ENCODE measurements at regions not wholly inside any gene's neighbourhood (a gene's known extent, or its start where the extent isn't known, plus 50 kb on each side); places are given as distances from the start of the nearest gene placed in this dataset.
"Not testable (repeated sequence)": the region's sequence is repeated elsewhere in the genome, so short reads cannot be mapped to it uniquely, and the experiment has no call there.

DNA sequence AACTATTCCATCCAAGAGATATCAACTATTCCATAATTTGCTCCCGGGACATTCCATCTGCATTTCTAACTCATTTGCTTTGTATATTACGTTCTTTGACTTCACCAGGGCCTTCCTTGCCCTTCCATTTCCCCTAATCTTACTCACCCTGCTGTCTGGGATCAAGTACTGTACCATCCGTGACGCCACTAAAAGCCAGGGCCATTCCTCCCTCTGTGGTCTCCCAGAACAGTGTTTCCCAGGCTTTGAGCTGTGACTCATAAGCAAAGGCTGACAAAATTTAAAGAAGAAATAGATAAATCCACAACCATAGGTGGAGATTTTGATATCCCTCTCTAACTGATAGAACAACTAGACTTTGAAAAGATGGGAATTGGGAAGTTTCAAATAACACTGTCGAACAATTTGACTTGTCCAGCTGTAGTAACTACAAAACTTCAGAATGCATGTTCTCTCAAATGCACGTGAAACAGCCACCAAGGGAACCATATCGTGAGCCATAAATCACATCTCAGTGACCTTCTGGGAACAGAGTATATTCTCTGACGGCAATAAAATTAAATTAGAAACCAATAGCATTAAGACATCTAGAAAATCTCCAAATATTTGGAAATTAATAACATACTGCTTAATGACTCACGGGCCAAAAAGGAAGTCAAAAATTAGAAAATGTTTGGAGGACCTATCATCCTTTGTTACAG, 501.0 kb downstream of the SETD4 start:
- DNase-seq = no peak

DNA sequence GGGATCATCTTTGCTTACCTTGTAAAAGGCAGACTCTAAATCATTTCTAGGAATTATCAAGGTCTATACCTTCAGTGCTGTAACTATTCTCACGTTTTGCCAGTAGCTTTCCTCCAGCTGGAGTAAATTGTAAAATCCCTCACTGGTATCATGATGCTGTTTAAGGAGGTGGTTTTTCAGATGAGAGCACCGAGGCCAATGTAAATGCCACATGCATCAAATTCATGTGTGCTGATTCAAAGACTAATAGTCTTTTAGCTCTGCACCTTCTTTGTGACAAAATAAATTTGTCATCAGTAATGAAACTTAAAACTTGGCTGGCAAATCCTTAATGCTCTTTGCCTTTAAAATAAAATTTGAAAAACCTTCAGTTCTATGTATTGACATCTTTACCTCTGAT, 503.8 kb downstream of the SETD4 start:
- no peak for DNase-seq

DNA sequence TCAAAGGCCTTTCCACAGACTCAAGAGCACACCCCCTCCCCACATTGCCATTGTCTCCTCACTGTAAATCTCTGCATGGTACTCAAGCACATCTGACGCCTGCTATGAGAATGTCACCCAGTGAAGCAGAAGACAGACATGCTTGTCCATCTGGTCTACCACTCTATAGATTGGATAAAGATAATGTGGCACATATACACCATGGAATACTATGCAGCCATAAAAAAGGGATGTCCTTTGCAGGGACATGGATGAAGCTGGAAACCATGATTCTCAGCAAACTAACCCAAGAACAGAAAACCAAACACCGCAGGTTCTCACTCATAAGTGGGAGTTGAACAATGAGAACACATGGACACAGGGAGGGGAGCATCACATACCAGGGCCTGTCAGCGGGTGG, 503.4 kb upstream of the RUNX1 start:
- DNase-seq = not testable (repeated sequence)

DNA sequence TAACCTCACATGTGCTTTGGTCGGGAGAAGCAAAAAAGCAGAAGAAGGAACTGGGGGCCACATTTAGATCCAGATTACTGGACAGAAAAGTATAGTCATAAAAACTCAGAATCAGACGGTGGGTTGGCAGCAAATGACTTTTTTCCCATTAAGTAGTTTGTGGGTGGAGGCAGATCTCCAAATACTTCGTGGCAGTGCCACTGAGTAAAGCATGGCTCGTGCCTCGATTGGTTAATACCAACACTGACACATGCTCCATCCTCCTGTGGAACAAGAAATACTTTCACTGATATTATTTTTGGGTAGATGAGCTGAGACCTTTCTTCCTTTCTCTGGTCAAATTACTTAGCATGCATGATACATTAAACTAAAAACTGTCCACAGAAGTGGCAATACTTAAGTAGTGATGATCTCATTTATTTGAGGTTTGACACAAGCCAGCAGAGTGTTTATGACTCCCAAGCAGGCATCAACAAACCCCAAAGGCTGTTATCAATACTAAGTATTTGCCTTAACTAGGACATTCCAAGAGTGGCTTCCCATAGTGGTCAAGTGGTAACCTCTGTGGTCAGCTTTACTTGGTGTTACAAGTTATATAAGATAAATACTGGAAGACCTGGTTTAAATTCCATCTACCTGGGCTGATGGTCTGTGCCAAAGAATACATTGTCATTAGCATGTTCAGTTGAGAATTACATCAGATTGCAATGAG, 500.0 kb upstream of the RUNX1 start:
- DNase-seq = no peak

DNA sequence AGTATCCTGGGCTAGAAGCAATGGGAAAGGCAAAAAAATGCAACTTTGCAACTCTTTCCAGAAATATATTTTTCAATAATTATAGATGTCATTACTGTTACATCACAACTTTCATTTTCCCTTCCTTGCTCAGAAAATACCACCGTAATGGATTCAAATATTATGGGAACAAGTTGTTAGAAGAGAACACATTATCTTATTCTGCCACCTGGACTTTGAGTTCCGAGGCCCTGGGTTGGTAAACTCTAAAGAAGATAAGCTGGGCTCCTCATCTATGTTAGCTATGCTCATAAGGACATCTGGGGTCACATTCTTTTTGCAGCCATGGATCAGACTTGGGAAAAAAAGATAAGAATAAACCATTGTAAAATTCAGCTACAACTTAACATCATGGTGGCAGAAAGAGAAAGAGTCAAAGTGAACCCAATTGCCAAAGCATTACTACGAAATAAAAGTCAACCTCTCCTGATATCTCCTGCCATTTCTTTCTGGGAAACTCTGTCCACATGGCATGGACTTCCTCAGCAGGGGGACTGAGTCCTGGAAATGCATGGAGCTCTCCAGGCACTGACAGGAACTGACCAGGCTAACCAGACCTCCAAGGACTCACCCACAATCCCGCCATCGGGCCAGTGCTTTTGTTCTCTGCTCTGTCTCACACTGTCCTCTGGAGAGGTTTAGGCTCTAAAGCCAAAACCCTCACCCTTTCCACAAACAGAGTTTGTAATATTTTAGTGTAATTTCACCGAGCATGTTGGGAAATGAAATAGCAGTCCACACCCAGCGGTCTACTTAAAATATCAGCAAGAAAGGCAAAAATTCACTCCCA, 499.1 kb upstream of the RUNX1 start:
- DNase-seq = no peak

DNA sequence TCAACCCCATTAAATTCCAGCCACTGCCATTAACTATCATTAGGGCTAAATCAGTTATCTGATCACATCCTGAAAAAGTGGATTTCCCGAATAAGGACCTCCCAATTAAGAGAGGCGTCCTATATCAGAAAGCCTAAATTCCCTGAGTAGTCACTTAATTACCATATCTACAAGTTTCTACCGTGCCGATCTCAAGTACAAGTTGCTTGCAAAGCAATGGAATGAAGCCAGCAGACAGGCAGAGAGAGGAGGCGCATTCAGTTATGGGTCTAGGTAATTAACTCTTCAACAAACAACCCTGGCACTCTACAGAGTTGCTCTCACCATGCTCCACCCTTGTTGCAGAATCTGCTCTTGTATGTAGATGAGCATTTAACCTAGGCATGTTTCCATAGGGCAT, 494.6 kb upstream of the RUNX1 start:
- DNase-seq = no peak

DNA sequence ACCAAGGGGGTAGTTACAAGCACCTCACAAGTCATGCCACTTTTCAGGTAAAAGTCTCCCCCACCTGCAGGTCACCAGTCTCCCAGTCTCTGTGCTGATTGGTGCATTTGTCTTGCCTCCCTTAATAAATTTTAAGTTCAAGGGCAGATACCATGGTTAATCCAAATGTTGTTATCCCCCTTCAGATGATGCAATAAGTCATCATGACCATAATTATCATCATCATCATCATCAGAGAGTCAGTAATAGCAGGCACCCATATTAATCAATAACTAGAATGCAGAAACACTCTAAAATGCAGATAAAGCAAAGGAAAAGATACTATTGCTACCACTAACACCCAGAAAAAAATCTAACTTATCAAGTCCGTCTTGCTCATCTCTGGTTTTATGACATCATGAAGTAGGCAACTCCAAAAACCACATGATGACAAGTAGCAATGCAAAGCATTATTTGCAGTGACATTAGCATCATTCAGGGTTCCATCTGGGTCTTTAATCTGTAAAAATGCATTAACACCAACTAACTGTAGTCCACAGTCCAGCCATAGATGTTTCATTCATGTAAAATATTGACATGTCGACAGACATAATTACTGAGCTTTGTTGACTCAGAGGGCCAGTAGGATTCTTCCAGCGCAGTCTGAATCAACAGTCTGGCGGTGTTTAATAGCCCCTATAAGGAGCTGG, 492.0 kb upstream of the RUNX1 start:
- no peak for DNase-seq

DNA sequence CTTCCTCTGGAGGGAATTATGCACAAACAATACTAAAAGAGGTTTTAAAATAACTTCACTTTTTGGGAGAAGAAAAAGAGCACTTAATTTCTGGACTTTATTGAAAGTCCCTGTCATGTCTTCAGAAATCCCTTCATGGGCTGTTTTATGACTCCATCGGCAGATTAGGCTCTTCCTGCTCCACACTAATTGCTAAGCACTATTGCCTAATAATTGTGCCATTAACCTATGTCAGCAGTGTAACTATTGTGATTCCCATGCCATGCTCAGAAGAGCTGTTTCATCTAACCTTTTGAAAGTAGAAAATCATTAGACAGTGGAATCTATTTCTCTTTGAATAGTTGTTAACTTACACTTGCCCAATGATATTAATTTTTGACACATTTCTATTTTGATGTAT, 489.3 kb upstream of the RUNX1 start:
- DNase-seq = no peak

DNA sequence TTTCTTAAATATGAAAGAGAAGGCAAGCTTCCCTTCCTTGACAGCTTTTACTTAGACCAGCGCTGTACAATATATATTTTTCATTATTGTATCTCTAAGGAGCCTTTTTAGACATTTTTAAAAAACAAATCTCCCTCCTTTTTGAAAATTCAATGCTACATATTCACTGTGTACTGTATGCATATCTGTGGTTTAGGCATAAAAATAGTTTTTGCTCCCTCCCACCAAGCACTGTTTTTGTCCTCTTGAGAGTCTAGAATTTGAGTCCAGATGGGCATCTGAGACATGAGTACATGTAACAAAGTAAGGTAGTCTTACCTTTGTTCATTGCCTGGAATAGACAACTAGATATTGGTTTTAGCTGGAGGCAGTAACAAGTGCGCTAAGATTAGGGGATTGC, 488.5 kb upstream of the RUNX1 start:
- no peak for DNase-seq

DNA sequence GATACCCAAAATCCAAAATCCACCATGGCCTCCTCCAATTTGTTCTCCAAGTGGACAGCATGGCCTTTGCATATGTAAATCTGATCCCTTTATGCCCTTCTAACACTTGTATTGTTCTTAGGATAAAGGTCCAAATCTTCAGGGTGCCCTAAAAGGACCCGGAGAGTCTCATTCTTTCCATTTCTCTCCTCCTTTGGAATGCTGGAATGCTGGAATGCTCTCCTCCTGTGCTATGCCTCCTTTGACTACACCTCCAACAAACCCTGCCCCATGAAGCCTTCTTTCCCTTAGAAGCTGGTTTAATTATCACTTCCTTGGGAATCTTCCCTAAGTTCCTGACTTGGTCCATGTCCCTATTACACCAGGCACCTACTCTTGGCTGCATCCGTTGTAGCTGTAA, 484.8 kb upstream of the RUNX1 start:
- no peak for DNase-seq

DNA sequence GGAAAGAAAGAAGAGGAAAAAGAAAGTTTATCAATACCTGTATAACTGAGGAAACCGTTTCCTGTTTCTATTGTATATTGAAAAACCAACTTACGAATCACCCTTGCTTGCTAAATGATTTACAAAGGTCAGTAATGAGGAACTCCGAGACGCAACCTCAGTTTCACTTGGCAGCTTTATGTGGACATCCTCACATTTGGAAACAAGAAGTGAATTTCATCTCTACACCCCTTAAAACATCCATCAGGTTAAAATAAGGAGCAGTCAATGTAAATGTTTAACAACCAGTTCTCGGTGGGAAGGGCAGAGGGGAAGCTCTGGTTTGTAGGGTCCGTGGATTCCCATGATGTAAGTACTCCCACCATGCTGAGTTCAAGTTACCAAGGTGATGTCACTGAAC, 481.7 kb upstream of the RUNX1 start:
- DNase-seq = no peak

DNA sequence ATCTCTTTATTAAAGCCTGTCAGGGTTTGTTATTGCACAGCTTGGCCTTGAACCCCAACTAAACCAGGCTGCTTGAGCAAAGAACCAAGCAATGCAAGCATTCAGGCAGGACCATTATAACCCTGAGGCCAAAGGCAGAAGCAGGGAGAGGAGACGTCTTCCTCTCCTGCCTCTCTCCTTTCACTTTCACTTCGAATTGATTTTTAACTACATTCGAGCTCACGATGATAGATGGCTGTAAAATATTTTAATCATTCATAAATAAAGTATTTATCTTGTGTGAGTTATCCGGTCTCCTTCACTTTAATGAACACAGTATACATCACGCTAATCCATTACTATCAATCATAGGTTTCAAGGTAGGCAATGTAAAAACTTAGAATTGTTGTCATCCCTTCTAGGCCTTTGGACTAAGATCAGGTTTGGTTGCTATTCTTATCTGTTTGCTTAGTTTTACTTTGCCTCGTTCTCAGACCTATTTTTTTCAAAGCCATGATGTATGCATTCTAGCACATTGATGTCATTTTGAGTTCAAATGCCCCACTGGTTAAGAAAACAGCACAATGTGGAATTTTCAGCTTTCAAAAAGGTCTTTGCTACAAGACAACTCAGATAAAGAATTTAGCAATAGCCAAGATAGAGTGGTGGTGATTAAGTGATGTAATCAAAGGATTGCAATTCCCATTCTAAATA, 480.2 kb upstream of the RUNX1 start:
- DNase-seq = no peak

DNA sequence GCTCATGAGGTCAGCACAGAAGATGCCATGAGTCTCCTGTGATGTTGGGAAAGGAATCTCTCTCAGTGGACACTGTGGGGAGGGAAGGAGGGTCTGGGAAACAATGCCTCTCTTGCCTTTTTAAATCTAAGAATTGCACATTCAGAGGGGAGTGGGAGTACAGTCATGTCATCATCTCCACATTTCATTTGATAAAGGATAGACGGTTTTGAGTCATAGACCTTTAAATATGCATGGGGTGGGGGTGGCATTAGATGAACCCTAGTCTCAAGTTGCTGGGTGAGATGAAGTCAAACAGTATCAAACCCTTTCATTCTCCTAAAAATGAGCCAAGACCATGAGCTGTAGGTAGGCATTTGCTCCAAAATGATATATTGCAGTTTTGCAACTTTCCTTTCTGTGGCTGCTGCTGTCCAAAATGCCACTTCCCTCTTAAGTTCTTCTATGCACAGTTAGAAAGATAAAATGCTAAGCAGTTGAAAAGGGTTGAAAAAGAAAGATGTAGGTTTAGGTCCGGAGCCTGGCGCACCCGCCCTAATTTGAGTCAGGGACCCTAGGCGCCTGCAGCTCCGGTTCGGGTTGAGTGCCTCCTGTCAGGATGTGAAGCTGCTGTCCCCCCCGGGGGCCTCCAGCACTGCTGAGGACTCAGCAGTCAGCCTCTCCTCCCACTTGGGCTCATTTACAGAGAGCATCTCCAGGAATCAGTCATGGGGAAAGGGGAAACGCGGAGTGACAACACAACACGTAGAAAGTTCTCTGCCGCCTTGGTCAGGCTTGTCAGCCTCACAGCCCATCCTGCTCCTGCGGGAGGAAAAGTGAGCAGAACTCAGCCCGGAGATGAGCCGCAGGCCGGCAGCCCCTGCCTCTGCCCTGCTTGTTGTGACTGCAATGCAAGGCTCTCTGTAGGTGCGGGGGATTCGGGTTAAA, 479.3 kb upstream of the RUNX1 start:
- DNase-seq = peak; percentile 14

DNA sequence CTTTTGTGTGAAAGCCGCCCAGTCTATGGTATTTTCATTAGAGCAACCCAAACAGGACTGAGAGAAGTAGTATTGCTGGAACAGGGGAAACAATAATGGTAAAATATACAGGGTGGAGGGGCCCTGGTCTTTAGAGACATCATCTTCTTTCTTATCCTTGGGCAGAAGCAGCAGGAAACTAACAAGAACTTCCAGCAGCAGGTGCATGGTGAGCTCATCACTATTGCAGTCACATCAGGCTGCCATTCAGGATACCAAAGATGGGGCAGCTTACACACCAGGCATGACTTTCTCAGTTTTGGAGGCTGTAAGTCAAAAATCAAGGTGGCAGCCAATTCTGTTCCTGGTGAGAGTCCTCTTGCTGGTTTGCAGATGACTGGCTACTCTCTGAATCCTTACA, 478.3 kb upstream of the RUNX1 start:
- DNase-seq = no peak

DNA sequence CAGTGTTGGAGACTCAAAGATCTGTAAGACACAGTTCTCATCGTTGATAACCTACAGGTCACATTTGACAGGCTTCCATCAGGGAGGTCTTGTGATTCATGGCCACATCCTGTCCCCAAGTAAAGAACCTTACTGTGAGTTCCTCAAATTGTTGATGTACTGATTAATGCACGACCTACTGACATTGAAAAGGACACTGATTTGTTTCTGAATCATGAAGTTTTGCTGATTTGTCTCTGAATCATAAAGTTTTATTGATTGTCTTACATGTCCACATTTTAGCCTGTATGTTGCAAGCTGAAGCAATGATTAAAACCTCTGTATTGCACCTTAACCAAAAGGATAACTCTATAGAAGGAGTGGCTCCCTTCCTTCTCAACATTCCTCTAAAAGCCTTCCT, 476.3 kb upstream of the RUNX1 start:
- no peak for DNase-seq

DNA sequence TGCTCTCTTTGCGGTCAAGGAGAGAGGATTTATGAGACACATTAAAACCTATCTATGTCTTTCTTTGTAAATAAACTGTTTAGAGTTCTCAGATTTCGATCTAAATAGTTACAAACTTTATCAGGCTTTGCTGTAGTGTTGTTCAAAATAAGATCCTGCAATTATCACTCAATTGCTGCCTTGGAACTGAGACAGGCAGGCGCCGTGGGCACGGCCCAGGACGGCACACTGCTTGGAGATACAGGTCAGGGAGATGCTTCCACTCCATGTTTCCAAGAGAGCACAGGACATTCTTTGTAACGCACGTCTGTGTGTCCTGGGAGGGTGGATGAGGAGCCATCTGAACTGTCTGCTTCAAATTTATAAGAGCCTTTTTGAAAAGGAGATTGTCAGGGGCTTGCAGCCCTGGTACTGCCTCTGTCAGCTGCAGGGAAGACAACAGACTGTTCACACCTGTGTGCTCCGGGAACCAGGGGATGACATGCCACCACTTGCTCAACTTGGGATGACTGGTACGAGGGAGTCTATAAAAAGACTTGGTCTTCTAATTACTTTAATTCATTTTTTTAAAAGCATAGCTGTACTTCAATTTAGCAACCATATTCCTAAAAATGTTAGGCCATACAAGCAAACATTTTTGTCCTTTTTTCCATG, 472.9 kb upstream of the RUNX1 start:
- no peak for DNase-seq

DNA sequence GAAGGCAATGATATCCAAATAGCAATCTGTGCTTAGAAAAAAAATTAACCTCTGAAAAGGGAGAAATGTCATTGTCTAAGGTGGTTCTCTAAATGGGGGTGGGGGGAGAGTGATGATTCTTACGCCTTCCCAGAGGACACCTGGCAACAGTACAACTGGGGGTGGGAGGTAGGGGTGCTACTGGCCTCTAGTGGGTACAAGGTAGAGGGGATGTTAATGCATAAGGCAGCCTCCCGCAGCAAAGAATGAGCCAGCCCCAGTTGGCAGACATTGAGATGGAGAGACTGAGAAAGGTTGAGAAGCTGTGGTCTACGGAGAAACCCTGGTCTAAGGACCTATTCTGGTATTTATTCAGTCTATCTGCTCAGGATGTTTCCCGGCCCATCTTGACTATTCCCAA, 472.2 kb upstream of the RUNX1 start:
- DNase-seq = no peak

DNA sequence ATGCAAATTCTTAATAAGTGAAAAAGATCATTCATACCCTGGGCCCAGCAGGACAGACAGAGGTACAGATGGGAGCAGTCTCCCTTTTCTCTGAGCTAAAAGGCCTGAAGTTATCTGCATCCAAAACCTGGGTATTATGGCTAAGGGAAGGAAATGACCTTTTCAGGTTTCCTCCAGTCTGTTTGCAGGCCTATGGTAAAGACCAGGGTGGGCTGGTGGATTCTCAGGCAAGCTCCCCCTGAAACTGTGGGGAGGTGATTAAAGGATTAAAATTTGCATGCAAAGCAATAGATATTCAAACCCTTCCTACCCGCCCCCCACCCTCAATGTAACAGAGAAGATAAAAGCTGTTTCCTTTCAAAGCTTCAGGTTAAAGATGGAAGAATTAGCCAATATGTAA, 471.8 kb upstream of the RUNX1 start:
- no peak for DNase-seq

DNA sequence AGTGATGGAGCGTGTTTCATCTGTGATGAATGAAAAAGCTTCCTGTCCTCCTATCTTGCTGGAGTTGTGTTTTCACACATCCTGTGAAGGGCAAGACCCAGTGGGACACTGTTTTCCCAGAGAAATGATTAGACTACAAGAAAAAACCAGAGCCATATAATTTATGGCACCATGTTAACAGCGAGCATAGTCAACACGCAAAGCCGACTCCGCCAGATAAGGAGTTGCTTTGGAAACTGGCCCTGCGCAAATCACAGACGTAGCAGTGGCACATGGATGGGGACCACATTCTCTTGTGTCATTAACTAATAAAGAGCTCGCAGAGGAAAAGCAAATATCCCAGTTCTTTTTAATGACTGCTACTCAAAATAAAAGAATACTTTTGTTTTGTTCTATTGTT, 471.2 kb upstream of the RUNX1 start:
- DNase-seq = no peak

DNA sequence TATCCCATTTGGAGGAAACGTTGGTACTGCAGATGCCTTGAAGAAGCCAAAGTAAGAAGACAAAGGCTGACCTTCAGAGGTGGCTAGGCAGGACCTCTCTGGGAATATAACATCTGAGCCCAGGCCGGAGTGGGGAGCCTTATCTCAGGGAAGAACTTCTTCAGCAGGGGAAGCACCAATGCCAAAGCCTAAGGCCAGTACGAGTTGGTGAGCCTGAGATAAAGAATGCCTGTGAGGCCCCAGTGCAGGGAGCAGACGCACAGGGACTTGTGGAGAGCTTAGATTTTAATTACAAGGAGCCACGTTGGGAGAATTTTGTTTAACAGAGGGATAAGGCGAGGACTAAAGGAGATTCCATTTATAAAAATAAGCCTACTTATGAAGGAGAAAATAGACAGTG, 468.8 kb upstream of the RUNX1 start:
- DNase-seq = no peak

DNA sequence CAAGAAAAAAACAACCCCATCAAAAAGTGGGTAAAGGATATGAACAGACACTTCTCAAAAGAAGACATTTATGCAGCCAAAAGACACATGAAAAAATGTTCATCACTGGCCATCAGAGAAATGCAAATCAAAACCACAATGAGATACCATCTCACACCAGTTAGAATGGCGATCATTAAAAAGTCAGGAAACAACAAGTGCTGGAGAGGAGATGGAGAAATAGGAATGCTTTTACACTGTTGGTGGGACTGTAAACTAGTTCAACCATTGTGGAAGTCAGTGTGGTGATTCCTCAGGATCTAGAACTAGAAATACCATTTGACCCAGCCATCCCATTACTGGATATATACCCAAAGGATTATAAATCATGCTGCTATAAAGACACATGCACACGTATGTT, 467.2 kb upstream of the RUNX1 start:
- DNase-seq = not testable (repeated sequence)

Data from effector CD4-positive, alpha-beta T cell (primary cell).